GM23338 (cell line): ENCODE measurements at regions not wholly inside any gene's neighbourhood (a gene's known extent, or its start where the extent isn't known, plus 50 kb on each side); places are given as distances from the start of the nearest gene placed in this dataset.
"Not testable (repeated sequence)": the region's sequence is repeated elsewhere in the genome, so short reads cannot be mapped to it uniquely, and the experiment has no call there.

Experiments
- EZH2 ChIP-seq: fragments of 200-600 bp; sonication (generic); IDR thresholded peaks from one replicate; pipeline ENCODE4 v1.8.0; 2017; ENCODE audit warnings: antibody characterized with exemption, mild to moderate bottlenecking, low read depth; ENCODE audit not compliant: unreplicated experiment
- POLR2AphosphoS5 ChIP-seq: IDR thresholded peaks from 2 replicates; pipeline ENCODE4 v1.6.1; 2016; ENCODE audit warnings: antibody characterized with exemption, low read depth
- TF ChIP-seq, protein P1 (sequence below), 2 experiments: fragments of 200-600 bp in 1 of 2; sonication (generic) in 1 of 2; conservative IDR thresholded peaks; 2 replicates each; pipeline versions ENCODE4 v1.5.1 to v1.6.1; 2016 to 2017; ENCODE audit warnings: antibody characterized with exemption in 2 of 2, low read depth in 2 of 2, mild to moderate bottlenecking in 2 of 2, moderate library complexity in 1 of 2
- TF ChIP-seq, protein P2 (sequence below): IDR thresholded peaks from one replicate; pipeline ENCODE4 v1.6.1; 2018; ENCODE audit warnings: antibody characterized with exemption; ENCODE audit not compliant: unreplicated experiment

DNA sequence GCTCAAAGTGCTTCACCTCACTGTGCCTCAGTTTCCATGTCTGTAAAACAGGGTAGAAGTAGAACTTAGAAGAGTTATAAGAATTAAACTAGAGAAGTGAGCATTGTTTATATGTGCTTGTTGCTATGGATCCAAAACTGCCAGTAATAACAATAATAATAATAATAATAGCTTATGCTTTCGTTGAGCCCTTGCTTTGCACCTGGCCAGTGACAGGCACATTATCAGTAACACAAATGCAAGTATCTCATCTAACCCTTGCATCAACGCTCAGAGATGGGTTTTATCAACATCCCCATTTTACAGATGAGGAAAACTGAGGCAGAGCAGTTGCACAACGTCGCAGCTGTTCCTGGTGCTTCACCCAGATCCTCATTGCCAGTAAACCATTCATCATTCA is 125.0 kb downstream of the NPIPA8 start:
- TF ChIP-seq, protein P1, sequence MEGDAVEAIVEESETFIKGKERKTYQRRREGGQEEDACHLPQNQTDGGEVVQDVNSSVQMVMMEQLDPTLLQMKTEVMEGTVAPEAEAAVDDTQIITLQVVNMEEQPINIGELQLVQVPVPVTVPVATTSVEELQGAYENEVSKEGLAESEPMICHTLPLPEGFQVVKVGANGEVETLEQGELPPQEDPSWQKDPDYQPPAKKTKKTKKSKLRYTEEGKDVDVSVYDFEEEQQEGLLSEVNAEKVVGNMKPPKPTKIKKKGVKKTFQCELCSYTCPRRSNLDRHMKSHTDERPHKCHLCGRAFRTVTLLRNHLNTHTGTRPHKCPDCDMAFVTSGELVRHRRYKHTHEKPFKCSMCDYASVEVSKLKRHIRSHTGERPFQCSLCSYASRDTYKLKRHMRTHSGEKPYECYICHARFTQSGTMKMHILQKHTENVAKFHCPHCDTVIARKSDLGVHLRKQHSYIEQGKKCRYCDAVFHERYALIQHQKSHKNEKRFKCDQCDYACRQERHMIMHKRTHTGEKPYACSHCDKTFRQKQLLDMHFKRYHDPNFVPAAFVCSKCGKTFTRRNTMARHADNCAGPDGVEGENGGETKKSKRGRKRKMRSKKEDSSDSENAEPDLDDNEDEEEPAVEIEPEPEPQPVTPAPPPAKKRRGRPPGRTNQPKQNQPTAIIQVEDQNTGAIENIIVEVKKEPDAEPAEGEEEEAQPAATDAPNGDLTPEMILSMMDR (conservative IDR thresholded peaks at IDR 0.05; ENCODE audit: low read depth in 2 of 2): not testable (repeated sequence)
- not testable (repeated sequence) for TF ChIP-seq EZH2, POLR2AphosphoS5
- TF ChIP-seq, protein P2, sequence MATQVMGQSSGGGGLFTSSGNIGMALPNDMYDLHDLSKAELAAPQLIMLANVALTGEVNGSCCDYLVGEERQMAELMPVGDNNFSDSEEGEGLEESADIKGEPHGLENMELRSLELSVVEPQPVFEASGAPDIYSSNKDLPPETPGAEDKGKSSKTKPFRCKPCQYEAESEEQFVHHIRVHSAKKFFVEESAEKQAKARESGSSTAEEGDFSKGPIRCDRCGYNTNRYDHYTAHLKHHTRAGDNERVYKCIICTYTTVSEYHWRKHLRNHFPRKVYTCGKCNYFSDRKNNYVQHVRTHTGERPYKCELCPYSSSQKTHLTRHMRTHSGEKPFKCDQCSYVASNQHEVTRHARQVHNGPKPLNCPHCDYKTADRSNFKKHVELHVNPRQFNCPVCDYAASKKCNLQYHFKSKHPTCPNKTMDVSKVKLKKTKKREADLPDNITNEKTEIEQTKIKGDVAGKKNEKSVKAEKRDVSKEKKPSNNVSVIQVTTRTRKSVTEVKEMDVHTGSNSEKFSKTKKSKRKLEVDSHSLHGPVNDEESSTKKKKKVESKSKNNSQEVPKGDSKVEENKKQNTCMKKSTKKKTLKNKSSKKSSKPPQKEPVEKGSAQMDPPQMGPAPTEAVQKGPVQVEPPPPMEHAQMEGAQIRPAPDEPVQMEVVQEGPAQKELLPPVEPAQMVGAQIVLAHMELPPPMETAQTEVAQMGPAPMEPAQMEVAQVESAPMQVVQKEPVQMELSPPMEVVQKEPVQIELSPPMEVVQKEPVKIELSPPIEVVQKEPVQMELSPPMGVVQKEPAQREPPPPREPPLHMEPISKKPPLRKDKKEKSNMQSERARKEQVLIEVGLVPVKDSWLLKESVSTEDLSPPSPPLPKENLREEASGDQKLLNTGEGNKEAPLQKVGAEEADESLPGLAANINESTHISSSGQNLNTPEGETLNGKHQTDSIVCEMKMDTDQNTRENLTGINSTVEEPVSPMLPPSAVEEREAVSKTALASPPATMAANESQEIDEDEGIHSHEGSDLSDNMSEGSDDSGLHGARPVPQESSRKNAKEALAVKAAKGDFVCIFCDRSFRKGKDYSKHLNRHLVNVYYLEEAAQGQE: not testable (repeated sequence)
